Activated CD8-positive, alpha-beta memory T cell treated with anti-CD3 and anti-CD28 coated beads for 24 hours (primary cell): ENCODE measurements at regions not wholly inside any gene's neighbourhood (a gene's known extent, or its start where the extent isn't known, plus 50 kb on each side); places are given as distances from the start of the nearest gene placed in this dataset.

Experiments used
- DNase-seq: peaks from one replicate; pipeline ENCODE4 v3.0.0-alpha.2; 2020

DNA sequence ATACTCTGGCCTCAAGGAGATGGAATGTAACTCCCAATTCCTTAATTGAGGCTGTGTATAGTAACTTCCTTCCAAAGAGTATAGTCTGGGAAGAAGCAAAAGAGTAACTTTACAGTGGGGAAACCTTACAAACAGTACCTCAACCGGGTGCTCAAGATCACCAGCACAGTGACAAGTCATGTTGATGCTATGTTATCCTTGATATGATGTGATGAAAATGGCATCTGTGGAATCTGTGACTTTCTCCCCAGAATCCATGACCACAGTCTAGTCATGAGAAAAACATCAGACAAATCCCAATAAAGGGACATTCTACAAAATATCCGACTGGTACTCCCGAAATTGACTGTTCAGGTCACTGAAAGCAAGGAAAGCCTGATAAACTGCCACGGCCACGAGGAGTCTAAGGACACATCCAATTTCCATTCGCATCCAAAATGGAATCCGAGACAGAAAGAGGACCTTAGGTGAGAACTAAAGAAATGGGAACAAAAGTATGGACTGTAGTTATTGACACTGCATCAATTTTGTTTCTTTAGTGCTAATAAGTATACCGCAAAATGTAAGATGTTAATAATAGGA lies 97.3 kb upstream of the FRMD6 start:
- DNase-seq, result no peak

DNA sequence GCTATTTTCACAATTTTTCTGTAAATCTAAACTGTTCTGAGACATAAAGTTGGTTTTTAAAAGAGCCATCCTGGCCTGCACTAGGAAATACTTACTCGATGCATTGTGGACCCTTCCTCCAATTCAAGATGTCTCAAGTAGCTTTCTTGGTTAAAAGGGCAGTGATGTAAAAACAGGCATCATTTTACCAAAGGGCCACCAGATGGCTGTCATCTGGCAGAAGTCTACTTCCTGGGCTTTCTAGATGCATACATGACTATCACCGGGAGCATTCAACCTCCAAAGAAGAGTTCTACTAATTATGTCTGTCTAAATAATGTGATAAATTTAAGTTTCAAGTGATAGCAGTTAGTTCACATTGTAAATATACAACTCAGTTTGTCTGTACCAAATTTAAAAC lies 96.8 kb upstream of the FRMD6 start:
- no peak for DNase-seq

DNA sequence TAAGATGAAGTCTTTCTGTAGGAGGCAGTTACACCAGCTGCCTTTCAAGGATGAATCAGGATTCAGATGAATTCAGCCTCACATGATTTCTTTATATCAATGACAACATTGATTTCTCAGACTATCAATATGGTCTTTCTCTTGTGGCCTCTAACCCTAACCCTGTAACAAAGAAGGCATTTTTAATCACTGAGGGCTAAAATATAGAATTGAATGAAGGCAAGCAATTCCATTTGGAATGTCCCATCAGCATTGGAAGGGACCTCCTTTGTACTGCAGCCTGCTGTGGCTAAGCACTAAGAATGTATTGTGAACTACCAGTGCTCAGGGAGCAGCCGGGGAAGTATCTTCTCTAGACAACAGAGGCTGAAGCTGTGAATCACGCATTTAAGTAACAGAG lies 90.6 kb upstream of the FRMD6 start:
- no peak for DNase-seq

DNA sequence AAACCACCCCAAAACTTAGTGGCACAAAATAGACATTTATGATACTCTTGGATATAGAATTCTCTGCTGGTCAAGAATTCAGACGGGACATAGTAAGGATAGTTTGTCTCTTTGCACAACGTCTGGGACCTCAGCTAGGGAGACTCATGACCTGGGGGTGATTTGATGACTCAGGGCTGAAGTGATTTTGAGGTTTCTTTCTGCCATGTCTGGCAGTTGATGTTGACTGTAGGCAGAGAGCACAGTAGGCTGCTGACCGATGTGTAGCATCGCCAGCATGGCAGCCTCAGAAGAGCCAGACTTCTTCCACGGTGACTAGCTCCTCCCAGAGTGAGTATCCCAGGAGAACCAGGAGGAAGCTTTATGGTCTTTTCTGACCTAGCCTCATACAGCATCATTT lies 88.9 kb upstream of the FRMD6 start:
- no peak for DNase-seq

DNA sequence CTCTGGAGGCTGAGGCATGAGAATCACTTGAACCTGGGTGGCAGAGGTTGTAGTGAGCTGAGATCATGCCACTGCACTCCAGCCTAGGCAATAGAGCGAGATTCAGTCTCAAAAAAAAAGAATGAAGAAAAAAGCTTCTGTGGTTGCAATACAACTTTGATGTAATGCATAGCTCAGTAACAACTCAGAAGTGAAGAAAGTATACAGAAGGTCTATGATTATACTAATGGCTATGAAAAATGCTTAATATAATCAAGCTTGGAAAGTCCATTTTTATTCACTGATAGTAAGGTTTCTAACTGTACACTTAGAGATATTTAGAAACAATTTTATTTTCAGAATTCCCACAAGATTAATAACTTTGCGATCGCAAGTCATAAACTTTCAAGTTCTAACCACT lies 88.2 kb upstream of the FRMD6 start:
- no peak for DNase-seq

DNA sequence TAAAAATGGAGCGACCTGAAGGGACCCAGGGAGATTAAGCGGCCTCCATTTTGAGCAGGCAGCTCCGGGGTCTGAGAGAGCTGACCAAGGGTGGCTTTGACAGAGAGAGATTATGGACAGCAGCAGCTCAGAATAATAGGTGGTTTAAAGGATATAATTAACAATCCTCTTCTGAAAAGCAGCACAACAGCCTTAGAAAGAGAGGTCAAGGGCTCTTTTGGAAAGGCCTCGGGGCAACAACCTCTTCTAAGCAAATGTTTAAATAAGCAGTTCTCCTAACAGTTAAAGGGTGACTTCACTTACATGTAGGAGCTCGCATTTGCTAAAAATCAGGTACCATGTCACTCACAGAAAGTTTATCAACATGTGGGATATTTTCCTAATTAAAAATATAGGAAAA lies 87.2 kb upstream of the FRMD6 start:
- DNase-seq, result no peak

DNA sequence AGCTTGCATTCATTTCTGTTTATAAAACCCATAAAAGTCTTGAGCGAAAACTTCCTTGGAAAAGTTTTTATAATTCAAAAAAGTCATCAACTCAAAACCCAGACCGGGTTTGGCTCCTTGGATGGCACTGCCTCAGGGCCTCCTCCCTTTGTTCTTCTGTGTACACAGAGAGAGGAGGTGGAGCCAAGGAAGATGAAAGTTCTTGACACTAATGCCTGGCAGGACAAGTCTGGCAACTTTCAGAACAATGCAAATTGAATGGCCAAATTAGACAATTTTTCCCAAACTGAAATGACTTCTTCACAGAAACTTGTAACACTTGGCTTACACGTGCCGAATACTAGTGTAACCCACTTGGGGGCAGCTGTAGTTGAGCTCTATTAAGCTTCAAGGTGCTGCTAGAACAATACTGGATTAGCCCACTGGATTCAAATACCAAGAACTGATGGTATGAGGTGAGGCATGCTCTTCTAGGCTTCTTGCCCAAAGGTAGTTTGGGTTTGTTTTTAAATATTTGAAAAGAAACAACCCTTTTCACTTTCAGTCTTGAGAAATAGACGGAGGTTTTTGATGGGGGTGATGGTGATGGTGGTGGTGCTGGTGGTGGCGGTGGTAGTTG lies 86.6 kb upstream of the FRMD6 start:
- DNase-seq, result no peak

DNA sequence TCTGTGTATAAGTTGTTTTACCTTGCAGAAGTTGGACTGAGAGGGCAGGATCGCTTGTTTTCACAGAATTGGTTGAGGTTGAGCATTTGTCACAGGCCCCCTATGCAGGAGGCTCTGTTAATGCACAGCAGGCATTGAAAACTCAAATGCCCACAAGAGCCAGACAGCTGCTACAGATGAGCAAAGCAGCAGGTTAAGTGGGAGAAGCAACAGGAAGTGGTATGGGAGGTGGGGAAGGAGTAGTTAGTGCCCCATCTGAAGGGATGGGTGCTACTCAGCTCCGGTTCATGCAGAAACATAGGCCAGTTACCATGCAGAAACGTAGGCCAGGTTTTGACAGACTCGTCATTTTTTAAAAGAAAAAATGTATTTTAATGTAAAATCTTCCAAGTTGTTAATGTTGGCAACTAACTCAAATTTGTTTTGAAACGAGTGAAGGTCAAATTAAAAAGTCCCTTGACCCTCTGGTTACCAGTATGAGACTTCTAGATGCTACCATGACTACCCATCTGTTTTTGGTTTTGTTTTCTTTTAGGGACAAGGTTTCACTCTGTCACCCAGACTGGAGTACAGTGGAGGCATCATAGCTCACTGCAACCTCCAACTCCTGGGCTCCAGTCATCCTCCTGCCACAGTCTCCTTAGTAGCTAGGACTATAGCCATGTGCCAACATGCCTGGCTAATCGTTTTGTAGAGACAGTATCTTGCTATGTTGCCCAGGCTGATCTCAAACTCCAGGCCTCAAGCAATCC lies 84.7 kb upstream of the FRMD6 start:
- DNase-seq, result no peak

DNA sequence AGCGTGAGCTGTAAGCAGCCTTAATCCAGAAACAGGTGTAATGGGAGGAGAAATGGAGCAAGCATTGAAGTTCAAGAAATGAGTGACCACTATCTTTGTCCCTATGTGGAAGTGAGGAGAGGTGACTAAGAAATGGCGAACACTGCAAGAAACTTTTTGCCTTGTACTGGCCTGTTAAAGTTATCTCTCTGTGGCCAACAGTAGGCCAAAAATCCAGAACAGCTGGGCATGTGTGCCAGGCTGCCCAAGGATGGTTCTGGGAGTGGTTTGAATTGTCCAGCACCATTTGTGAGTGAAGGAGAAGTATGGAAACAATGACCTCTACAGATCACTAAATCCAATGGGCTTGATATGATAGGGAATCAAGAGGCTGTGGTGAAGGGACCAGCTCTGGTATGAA lies 83.3 kb upstream of the FRMD6 start:
- DNase-seq, result no peak

DNA sequence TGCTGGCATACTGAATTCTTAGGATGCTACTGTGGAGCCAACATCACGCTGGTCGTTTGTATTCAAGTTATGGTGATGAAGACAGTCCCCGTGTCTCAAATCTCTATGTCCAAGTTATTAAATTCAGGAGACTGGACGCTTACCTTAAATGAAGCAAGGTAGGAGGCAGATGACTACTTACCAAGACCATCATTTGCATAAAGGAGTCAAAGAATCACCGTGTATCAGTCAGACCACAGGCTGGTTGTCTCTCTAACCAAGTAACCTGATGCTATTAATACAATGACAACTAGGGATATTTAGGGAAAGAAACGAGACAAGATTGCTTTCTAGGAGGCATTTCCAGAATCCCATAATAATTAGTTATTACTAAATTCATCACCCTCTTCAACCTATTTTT lies 78.1 kb upstream of the FRMD6 start:
- no peak for DNase-seq

DNA sequence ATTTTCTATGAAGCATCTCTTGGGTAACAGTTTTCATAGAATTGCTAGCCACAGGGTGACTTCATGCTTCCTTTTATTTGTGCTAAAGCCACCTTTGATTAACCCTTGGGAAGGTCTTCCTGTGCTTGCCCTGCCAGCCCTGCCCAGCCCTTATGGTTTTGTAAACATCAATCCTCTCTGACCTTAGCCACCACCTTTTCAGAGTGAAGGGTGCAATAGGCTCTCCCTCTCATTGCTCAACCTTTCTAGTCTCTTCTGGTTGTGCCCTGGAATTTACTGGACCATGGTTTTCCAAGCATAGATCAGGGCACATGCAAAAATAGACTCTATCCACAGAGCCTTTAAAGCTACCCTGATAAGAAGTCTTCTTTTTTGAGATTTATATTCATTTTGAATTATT lies 77.7 kb upstream of the FRMD6 start:
- no peak for DNase-seq

DNA sequence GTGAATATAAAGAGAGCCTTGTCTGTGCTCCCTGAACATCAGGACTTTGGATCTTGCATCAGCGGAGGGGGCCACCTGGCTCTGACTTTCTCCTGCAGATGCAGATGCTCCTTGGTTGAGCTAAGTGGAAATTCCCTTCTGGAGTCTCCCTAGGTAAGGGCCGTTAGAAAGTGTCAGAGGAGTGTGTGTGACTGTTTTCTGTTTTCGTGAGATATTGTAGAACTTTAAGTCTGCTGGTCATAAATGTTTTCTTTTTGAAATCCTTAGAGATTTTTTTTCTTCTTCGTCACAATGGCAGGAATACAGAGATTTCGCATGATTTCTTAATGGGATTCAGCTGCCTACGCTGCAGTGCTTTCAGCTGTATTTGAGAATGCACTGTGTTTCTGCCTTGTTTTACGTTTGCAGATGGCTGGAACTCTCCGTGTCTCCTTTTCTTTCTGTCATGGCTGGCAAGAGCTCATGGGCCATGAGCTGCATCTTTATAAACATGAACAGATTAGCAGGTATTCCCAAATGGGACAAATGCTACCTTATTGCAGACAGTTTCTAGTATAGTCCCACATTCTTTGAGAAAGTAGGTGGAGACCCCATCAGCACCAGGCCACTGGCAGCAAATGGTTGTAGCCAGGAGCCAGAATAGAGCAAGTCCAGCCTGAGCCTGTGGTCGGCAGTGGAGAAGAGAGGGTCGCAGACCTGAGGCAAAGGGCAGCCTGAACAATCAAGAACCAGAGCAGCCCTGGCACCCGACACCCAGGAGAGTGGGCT lies 76.2 kb upstream of the FRMD6 start:
- no peak for DNase-seq

DNA sequence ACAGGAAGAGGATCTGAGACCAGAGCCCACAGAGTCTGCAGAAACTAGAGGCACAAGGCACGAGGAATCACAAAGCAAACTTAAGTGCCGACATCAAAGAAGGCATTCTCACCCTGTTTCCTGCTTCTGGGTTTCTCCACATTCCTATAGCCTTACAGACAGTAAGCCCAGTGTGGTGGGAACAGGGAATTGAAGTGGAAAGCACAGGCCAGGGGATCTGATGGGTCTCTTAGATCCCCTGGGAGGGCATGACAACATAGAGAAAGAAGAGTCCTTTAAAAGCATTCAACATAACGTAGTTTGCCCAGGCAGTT lies 75.6 kb upstream of the FRMD6 start:
- DNase-seq, result no peak

DNA sequence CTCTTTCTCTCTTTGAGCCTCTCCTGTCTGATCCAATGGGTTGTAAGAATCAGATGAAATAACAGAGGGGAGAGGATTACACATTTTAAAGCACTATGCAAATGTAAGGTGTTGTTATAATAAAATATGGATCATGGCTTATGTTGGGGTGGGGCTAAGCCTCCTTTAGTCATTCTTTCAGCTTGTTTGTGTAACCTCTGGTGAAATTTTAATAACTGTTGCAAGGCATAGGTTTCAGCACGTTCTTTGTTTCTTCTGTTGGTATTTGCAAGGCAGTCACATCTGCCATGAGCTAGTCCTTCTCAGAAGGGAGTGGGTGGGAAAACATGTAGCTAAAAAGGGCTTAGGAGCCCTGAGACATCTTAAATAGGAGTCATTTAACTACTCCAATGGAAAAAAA lies 74.8 kb upstream of the FRMD6 start:
- no peak for DNase-seq

DNA sequence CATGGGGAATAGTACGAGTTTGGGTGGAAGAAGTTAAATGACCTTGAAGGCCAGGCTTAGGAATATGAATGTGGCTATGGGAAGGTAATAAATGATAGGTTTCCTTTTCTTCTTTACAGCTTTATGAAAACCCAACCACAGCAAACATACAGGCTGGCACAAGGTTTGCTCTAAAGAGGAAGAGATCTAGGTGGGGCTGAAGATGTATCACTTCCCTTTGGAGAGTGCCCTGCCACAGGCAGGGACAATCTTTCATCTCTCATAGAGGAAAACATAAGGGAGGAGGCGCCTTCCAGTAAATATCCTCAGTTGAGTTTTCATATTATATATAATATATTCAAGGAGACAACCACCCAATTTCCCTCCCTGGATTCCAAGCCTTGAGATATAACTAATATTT lies 72.9 kb upstream of the FRMD6 start:
- DNase-seq, result no peak

DNA sequence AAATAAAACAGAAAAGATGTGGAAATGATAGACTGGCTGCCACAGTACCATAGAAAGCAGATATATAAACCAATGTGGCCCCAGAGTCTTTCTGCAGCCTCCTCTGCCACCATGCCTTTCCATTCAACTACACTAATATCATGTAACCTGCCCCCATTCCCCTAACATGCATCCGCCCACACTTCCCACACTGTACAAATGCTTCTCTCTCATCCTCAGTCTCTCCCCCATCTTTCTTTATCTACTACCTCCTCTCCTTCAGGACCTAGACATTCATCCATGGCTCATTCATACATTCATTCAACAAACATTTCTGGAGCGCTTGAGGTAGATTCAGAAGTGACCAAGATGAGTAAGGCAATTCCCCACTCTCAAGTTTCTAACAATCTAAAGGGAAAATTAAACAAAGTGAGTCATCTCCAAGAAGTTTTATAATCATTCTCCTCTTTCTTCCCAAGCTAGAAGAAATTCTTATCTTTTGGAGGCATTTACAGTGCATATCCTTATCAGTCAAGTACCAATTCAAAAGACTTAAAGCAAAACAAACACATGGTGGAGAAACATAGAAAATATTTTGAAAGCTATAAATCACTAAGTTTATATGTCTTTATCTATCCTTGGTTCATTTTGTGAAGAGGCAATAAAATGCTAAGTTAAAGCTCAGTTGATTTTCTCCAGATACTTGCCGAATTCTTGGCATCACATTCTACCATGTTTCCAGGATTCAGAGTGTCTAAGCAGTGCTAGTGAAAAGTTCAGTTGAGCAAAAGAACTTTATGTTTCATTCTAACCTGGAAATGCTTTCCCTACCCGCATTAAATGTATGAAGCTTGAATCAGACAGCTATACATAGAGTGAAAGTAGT lies 70.5 kb upstream of the FRMD6 start:
- DNase-seq, result no peak

DNA sequence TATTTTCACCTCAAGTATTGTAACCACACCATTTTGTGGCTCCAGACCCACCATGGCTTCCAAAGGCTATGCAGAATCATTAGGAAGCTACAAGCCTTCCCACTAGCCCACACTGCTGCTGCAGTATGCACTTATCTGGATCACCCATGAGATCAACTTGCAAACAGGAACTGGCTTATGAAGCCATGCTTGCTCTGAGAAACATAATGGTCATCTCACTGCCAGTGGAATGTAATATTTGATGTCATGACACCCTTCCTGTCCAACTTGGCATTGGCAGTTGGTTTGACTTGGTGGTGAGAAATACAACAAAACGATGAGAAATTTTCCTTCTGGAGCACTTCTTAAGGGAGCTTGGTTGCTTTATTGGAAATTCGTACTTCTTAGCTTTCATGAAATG lies 69.3 kb upstream of the FRMD6 start:
- no peak for DNase-seq

DNA sequence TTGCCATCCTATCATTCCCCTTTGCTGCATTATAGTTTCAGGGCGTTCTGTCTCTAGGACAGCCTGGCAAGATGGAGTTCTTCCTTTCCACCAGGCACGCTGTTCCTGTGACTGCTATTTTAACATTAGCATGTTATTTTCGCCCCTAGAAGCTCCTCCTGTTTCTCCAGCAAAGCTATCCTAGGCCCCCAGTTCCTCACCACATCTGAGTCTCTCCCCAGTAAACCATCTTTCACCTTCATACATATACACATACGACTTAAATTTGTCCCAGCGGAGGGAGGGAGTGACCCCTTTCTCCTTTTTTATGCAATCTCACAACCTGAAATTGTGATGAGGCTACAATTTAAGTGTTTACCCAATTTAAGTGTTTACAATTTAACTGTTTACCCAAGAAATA lies 66.7 kb upstream of the FRMD6 start:
- no peak for DNase-seq

DNA sequence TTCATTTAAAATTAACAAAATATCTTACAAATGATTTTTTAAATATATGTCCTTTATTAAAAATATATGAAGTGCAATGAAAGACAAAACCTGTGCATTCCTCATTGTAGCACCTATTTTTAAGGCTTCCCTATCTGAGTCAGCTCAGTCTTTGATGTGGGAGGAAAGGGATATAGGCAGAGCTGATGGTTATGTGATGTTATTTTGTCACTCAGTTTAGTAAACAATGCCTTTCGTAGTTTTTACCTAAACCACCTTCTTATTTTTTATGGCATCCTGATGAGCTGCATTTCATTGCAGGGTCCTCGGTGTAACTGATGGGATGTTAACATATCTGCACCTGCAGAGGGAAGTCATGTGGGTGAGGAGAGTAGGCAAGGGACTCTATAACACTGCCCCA lies 58.9 kb upstream of the FRMD6 start:
- no peak for DNase-seq

DNA sequence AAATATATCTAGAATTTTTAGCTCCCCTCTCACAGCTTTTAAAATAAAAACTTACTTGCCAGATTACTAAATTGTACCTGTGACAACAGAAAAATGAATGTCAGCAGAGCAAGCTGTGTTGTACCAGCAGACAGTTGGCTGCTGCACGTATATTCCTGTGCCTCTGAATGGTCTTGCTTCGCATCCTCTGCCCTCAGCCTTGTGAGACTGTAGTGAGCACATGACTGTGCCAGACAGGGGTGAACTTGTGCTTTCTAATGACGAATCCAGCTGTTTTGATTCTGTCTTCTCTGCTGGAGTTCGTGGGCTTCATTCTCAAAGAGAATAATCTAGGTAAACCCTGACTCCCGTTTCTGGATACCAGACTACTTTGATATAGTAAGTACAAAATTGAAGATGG lies 58.3 kb upstream of the FRMD6 start:
- no peak for DNase-seq

DNA sequence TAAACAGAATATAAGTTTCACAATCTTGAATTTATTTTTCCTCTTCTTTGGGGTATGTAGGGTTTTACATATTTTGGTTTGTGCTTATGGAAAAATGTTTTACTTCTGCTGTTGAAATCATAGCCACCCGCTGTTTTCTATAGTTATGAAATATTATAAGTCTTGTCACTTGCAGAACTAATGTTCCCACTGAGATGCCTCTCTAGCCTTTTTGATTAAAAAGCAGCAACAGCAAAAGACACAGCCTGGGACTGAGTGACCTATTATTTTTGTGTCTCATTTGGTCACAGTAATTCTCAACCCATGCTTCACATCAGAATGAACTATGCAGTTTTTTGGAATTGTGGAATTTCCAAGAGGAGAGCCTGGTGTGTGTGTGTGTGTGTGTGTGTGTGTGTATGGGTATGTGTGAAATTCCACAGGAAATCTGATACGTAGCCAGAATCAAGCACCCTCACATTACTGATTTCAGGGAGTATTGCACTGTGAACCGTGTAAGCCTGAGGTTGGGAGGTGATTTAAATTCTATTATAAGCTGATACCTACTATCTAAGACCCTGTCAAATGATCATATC lies 55.7 kb upstream of the FRMD6 start:
- DNase-seq, result no peak

DNA sequence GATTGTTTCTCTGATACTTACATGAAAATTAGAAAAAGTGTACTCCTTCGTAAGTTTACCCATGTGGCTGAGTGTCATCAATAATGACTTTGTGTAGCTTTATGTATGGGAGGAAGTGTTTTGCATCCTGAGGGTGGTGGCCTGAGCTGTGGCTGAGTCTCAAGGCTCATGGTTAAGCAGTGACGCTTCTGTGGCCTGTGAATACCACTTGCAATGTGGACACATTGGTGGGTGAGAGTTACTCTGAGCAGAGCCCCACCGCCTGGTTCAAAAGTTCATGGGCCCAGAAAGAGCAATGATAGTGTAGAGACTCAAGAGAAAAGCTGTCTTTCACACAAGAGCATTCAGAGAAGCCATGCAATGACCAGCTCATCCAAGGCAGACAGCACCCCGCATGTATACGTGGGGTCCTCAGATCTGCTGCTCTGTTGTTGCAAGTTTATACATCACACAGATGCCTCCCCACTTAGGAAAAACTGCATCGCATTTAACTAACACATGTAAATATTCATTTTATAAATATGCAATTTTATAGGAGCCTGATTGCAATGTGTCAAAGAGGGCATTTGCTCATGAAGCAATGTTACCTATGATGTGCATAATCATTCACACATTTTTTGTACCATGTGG lies 55.1 kb upstream of the FRMD6 start:
- DNase-seq, result no peak
